Bronchial epithelial cell (primary cell): ENCODE measurements at regions not wholly inside any gene's neighbourhood (a gene's known extent, or its start where the extent isn't known, plus 50 kb on each side); places are given as distances from the start of the nearest gene placed in this dataset.

Source experiments
- DNase-seq: peaks from one replicate; pipeline ENCODE4 v3.0.0-alpha.2; 2010; ENCODE audit warnings: low read depth
- FAIRE-seq: peaks from 2 replicates; lab custom pipeline; 2011; peaks lifted over from hg19 to GRCh38; lab: Jason Lieb, UNC
- H3K27me3 ChIP-seq: 2 replicates; pipeline ENCODE4 v1.5.1; 2011; ENCODE audit warnings: low read length; ENCODE audit not compliant: control insufficient read depth, insufficient read depth
- H3K36me3 ChIP-seq: 2 replicates; pipeline ENCODE4 v1.5.1; 2011; ENCODE audit warnings: low read length; ENCODE audit not compliant: control insufficient read depth, insufficient read depth
- H3K4me3 ChIP-seq: 2 replicates; pipeline ENCODE4 v1.5.1; 2011; ENCODE audit warnings: mild to moderate bottlenecking, low read depth, low read length, control low read depth
- TF ChIP-seq, protein P1 (sequence below): IDR thresholded peaks from 2 replicates; pipeline ENCODE4 v1.5.1; 2011; ENCODE audit warnings: mild to moderate bottlenecking, moderate library complexity, low read length, control low read depth, inconsistent platforms; ENCODE audit not compliant: insufficient read depth, severe bottlenecking

DNA sequence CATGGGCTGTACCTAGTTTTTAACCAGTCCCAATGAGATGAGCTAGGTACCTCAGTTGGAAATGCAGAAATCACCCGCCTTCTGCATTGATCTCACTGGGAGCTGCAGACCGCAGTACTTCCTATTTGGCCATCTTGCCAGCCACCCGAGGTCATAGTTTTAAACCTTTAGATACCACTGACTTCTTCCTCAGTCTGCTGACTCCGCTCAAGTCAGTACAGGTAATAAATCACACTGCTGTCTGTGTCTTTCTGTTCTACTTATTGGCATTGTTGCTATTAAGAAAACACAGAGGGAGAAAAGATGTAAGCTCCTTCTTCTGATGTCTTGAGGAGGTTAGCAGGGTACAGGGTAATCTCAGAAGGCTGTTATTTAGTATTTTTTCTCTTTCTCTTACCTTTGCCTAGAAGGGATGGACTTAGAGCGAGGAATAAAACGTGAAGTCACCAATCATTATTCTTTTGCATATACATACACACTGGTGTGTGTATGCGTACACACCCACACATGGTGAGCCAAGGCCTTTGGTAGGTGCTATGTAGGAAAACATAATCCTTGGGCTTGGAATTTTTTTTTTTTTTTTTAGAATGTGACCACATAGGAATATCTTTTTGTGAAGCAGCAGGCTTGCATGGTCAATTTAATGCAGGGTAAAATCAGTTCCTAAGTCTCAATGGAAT lies 197.2 kb downstream of the EDEM1 start:
- Histone ChIP-seq H3K36me3 (no peaks in the 10 kb centered on the region), H3K4me3 (no peak overlapping the region), H3K27me3 (no peaks in the 10 kb centered on the region)
- TF ChIP-seq, protein P1, sequence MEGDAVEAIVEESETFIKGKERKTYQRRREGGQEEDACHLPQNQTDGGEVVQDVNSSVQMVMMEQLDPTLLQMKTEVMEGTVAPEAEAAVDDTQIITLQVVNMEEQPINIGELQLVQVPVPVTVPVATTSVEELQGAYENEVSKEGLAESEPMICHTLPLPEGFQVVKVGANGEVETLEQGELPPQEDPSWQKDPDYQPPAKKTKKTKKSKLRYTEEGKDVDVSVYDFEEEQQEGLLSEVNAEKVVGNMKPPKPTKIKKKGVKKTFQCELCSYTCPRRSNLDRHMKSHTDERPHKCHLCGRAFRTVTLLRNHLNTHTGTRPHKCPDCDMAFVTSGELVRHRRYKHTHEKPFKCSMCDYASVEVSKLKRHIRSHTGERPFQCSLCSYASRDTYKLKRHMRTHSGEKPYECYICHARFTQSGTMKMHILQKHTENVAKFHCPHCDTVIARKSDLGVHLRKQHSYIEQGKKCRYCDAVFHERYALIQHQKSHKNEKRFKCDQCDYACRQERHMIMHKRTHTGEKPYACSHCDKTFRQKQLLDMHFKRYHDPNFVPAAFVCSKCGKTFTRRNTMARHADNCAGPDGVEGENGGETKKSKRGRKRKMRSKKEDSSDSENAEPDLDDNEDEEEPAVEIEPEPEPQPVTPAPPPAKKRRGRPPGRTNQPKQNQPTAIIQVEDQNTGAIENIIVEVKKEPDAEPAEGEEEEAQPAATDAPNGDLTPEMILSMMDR = no peak
- FAIRE-seq (no peak), DNase-seq (no peak)

DNA sequence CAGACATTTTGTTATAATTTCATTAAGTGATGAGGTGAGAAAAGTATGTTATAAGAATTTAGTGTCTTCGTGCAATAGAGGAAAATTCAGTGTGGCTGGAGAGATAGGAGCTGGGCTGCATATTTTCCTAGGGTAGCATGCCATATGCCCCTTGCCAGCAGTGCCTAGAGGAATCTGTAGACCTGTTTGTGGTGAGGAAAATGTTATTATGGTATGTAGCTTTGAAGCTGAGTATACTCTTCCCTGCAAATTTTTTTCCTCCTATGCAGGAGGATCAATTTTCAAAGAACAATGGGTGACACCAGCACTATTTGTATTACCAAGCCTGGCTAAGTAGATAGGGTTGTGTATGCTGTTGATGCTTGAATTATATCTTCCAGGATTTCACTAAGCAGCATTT lies 200.6 kb downstream of the EDEM1 start:
- DNase-seq (peak; percentile 29), FAIRE-seq (no peak)
- no peak overlapping the region for H3K4me3 ChIP-seq
- no peaks in the 10 kb centered on the region for H3K36me3 ChIP-seq
- TF ChIP-seq, protein P1 = no peak
- H3K27me3 ChIP-seq = no peaks in the 10 kb centered on the region

DNA sequence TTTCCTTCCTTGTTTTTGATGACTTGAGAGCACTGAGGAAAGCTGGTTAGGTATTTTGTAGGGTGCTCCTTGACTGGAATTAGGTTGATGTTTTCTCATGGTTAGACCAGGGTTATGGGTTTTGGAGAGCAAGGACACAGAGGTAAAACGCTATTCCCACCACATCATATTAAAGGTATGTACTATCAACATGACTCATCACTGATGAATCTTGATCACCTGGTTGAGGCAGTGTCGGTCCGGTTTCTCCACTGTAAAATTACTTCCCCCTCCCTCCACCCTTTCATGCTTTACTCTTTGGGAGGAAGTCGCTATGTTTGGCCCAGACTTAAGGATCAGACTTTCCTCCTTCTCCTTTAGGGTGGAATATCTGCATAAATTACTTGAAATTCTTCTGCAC lies 201.6 kb downstream of the EDEM1 start:
- Histone ChIP-seq H3K36me3 (no peaks in the 10 kb centered on the region), H3K27me3 (no peaks in the 10 kb centered on the region), H3K4me3 (no peak overlapping the region)
- FAIRE-seq (no peak), DNase-seq (peak; percentile 95)
- TF ChIP-seq, protein P1 = no peak

DNA sequence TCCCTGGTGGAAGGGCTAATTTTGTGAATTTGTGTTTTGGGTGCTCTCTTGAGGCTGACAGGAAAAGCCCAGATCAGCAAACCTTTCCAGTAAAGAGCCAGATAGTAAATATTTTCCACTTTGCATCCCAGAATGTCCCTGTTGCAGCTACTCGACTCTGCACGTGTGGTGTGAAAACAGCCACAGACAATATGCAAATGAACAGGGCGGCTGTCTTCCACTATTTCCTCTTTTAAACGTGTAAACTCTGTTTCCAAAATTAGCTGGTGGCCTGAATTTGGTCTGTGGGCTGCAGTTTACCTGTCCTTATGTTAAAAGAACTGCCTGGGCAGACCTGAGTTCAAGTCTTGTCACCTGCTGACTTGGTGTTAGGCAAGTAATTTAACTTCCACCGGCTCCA lies 202.7 kb downstream of the EDEM1 start:
- TF ChIP-seq, protein P1 = no peak

DNA sequence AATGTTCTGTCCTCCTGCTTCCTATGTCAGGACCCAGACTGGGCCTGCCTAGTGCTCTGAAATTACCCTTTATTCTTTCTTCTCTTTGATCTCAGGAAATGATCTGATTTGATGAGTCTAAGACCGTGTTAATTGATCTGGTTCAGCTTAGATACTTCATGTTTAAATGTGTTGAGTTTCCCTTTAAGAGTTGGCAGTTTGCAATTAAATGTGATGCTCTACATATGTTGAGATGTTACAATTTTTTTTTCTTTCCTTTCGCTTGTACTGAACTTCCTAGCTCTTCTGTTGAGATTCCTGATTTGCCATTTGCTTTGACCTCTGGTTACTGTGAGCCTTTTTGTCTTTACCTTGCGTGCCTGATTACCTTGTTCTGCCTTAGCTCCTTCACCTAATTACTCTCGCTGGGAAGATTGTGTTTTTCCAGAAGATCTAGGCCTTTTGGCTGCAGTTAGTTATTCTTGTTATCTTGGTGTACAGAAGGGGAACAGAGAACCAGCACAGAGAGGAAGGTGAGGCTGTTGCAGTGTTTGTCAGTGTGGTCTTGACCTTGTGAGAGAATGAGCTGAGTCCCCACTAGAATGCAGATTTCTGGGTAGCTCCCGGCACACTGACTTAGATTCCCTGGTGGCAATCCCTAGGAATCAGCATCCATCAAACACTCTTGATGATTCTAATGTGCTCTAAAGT lies 203.6 kb downstream of the EDEM1 start:
- DNase-seq (no peak), FAIRE-seq (no peak)
- Histone ChIP-seq H3K36me3 (no peaks in the 10 kb centered on the region), H3K27me3 (no peaks in the 10 kb centered on the region), H3K4me3 (no peak overlapping the region)
- TF ChIP-seq, protein P1 = no peak

More for the DNA sequence above, 202.7 kb downstream of the EDEM1 start:
- Histone ChIP-seq H3K27me3 (no peaks in the 10 kb centered on the region), H3K4me3 (no peak overlapping the region), H3K36me3 (no peaks in the 10 kb centered on the region)
- no peak for FAIRE-seq
- DNase-seq = no peak

DNA sequence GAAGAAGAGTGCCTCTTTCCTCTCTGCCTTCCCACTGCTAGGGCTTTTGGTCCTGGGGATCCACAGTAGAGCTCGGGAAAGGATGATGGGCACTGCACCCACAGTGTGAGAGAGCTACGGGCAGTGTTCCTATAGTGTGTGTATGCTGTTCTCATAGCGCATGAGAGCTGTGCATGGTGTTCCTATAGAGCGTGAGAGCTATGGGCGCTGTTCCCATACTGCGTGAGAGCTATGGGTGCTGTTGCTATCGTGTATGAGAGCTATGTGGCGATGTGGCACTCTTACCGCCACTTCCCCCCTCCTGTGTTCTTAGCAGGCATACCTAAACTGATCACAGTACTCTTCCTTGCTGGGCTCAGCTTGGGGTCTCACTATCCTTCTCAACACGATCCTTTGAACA lies 213.5 kb downstream of the EDEM1 start:
- FAIRE-seq (no peak), DNase-seq (no peak)
- H3K27me3 ChIP-seq = no peaks in the 10 kb centered on the region
- TF ChIP-seq, protein P1 = no peak
- no peak overlapping the region for H3K4me3 ChIP-seq
- H3K36me3 ChIP-seq = no peaks in the 10 kb centered on the region
